ENCODE measurements at regions not wholly inside any gene's neighbourhood (a gene's known extent, or its start where the extent isn't known, plus 50 kb on each side); places are given as distances from the start of the nearest gene placed in this dataset.

GRCh38 chrX:96449191-96449590 lies 235.5 kb upstream of the DIAPH2 start:
- TF ChIP-seq EZH2 (IDR thresholded peaks at IDR 0.05) = no peak
- no peak for TF ChIP-seq POLR2AphosphoS5 (IDR thresholded peaks at IDR 0.05; ENCODE audit: borderline replicate concordance, low read depth, low read length)
- no peak for TF ChIP-seq FOXP2 (optimal IDR thresholded peaks at IDR 0.05; ENCODE audit: control extremely low read depth, extremely low read length, insufficient read depth)
